Tibial nerve (tissue), 4 donors: ENCODE measurements at regions not wholly inside any gene's neighbourhood (a gene's known extent, or its start where the extent isn't known, plus 50 kb on each side); places are given as distances from the start of the nearest gene placed in this dataset.

ENCODE experiments used
- CTCF ChIP-seq, 5 experiments: fragments of 200-600 bp in 3 of 5; fragments of 450-650 bp in 2 of 5; sonication (generic) in 3 of 5; IDR thresholded peaks; one replicate each; pipeline ENCODE4 v1.5.1; 2016 to 2019; ENCODE audit warnings: antibody characterized with exemption in 5 of 5, mild to moderate bottlenecking in 3 of 5, moderate library complexity in 2 of 5
- EP300 ChIP-seq, 2 donors: sonication (generic); formaldehyde crosslinking; IDR thresholded peaks; one replicate each; pipeline ENCODE4 v1.6.1; 2017; ENCODE audit warnings: antibody characterized with exemption in 2 of 2, mild to moderate bottlenecking in 1 of 2
- POLR2A ChIP-seq, 2 donors: fragments of 450-650 bp; IDR thresholded peaks; one replicate each; pipeline ENCODE4 v1.6.1; 2017; ENCODE audit warnings: antibody characterized with exemption in 2 of 2, mild to moderate bottlenecking in 2 of 2, moderate library complexity in 2 of 2

- TF ChIP-seq CTCF (IDR thresholded peaks at IDR 0.05) (no peak), POLR2A (IDR thresholded peaks at IDR 0.05) (no peak), EP300 (IDR thresholded peaks at IDR 0.05) (no peak)
These were observed 79.3 kb upstream of the SEC61G start for GRCh38 chr7:54838175-54838910.
